Cardiac fibroblast (primary cell): ENCODE measurements at regions not wholly inside any gene's neighbourhood (a gene's known extent, or its start where the extent isn't known, plus 50 kb on each side); places are given as distances from the start of the nearest gene placed in this dataset.

Experiments
- DNase-seq, 2 donors: peaks; one replicate each; pipeline versions ENCODE4 v3.0.0 to v3.0.0-alpha.2; 2010; ENCODE audit warnings: low read depth in 2 of 2
- H3K4me3 ChIP-seq, 2 donors: replicated peaks in 1 of 2; 1 replicate in 1 of 2; 2 replicates in 1 of 2; pipeline ENCODE4 v1.5.1; 2011; ENCODE audit warnings: low read depth in 2 of 2, low read length in 2 of 2, mild to moderate bottlenecking in 2 of 2, moderate library complexity in 1 of 2
- CTCF ChIP-seq: IDR thresholded peaks from one replicate; pipeline ENCODE4 v1.5.1; 2011; ENCODE audit warnings: low read depth, mild to moderate bottlenecking, low read length, inconsistent platforms

GRCh38 chr4:152269448-152270191, 266.3 kb downstream of the FBXW7 start:
- TF ChIP-seq CTCF, result no peak
- H3K4me3 ChIP-seq, result no peak overlapping the region
- no peak for DNase-seq

DNA sequence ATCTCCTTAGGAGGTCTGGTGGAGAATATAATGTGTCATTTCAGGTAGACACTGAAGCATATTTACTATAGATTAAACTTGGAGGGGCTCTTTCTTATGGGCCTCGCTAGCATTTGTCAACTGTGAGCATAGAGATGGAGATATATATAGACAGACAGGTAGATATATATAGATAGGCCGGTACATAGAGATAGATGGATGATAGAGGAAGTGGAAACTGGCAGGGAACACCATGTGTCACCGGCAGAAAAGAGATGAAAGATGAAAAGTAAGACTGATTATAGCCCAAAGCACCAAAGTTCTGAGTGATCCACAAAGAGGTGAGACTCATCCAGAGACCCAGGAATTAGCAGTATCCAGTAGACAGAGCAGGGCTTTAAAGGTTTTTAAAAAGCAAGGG, 268.1 kb downstream of the FBXW7 start:
- H3K4me3 ChIP-seq, result no peak overlapping the region
- TF ChIP-seq CTCF, result no peak

DNA sequence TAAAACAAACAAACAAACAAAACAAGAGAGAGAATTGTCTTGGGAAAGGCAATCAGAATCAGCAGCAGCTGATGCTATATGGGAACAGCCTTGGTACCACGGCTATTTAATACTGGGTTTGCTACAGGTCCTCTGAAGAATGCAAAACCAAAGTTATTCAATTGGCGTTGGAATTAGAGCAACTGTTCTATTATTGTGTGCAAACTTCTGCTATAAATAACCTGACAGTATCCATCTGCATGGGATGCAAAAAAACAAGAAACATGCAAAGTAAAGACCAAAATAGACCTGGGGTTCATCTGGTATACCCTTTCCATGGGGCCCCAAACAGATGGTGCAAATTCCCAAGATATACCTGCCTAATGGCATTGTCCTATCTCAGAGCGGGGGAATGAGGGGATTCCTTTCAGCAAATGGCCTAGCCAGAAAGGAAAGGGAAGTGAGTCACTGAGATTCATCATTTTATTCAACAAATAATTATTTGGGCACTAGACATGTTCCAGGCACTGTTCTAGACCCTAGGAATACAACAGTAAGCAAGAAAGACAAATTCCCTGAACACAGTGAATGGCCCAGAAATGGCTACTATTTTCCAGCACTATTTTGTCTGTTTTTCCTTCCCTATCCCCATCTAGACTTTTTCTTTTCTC, 268.9 kb downstream of the FBXW7 start:
- TF ChIP-seq CTCF, result no peak
- no peak for DNase-seq
- no peak overlapping the region for H3K4me3 ChIP-seq

More for the DNA sequence above, 268.1 kb downstream of the FBXW7 start:
- no peak for DNase-seq

DNA sequence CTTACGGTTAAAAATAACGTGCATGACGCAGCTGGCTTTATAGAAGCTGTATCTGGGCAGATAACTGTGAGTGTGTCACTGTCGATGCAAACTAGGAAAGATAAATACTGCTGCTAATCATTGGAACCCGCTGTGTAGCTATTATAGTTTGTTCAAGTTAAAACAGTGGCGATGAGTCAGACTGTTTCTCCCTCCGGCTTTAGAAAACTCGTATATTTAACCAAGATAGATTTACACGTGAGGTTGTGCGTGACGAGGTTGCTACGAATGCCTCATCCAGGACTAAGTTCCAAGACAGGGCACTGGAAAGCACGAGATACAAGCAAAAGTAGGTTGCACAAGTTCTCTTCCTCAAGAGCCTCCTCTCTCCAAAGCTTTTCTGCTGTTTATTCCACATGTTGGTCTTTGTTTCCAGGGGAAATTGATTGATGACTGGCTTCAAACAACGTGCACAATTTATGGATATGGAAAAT, 270.7 kb downstream of the FBXW7 start:
- TF ChIP-seq CTCF, result no peak
- no peak overlapping the region for H3K4me3 ChIP-seq
- peak; percentile 77 to 87 for DNase-seq

DNA sequence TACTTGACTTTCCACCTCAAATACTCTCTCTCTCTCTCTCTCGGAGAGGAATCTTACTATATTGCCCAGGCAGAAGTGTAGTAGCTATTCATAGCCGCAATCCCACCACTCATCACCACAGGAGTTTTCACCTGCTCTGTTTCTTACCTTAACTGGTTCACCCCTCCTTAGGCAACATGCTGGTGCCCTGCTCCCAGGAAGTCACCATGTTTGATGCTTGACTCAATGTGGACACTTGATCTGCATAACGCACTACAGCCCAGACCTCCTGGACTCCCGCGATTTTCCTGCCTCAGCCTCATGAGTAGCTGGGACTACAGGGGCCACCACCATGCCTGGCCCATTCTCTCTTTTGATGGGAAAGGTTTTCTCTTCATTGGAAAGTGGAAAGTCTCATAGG, 271.8 kb downstream of the FBXW7 start:
- no peak for DNase-seq
- no peak overlapping the region for H3K4me3 ChIP-seq
- no peak for TF ChIP-seq CTCF

DNA sequence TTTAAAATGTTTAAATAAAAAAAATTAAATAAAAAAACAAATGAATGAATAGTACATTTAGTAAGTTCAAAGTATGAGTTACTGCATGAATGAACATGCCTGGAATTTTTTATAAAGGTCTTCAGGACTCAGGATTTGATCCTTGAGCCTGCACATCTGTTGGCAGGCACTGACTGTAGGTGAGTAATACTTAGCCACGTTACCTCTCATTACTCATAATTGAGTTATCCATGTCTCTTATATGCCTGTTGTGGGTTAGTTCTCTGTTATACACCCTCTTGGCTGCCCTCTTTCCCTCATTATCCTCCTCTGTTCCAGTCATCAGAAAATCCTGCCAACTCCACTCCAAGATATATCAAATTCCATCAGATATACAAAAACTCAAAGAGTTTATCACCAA, 276.0 kb downstream of the FBXW7 start:
- no peak for TF ChIP-seq CTCF
- H3K4me3 ChIP-seq, result no peak overlapping the region
- DNase-seq, result peak in 1 of 2 donors; percentile 80
